Lower leg skin (tissue), 3 donors: ENCODE measurements at regions not wholly inside any gene's neighbourhood (a gene's known extent, or its start where the extent isn't known, plus 50 kb on each side); places are given as distances from the start of the nearest gene placed in this dataset.
"Not testable (repeated sequence)": the region's sequence is repeated elsewhere in the genome, so short reads cannot be mapped to it uniquely, and the experiment has no call there.

ENCODE experiments used
- POLR2A ChIP-seq, 2 donors: fragments of 450-650 bp; IDR thresholded peaks; one replicate each; pipeline ENCODE4 v1.6.1; 2016 to 2017; ENCODE audit warnings: antibody characterized with exemption in 2 of 2, mild to moderate bottlenecking in 1 of 2, moderate library complexity in 1 of 2
- TF ChIP-seq, protein P1 (sequence below), 3 donors: fragments of 450-650 bp; IDR thresholded peaks; one replicate each; pipeline ENCODE4 v1.5.1; 2016; ENCODE audit warnings: antibody characterized with exemption in 3 of 3, mild to moderate bottlenecking in 3 of 3, moderate library complexity in 2 of 3

DNA sequence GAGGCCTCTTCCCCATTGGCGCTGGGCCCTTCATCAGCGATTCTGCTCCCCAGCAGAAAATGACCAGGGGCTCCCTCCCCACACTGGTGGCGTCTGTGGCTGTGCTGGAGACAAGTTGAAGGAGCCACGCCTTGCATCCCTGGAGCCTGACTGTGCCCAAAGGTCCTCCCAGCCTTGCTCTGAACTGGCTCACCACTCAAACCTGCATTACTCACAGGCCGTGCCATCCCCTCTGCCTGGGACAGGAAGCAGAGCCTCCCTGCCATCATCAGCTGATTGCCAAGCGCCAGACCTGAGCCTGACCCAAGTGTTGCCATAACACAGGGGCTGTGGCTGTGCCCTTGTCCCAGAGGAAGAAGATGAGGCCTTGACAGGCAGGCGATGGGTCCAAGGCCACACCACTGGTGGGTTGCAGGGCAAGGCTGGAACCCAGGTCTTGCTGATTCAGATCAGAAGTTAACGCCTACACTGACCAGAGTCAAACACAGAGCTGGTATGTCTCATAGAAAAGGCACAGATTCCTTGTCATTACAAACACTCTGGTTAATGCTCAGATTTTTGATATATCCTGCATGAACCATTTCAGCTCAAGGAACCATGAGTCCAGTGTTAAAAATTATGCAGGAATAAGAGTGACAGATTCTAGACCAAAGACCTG is 151.1 kb downstream of the BCL2L11 start:
- TF ChIP-seq POLR2A (IDR thresholded peaks at IDR 0.05): not testable (repeated sequence)
- TF ChIP-seq, protein P1, sequence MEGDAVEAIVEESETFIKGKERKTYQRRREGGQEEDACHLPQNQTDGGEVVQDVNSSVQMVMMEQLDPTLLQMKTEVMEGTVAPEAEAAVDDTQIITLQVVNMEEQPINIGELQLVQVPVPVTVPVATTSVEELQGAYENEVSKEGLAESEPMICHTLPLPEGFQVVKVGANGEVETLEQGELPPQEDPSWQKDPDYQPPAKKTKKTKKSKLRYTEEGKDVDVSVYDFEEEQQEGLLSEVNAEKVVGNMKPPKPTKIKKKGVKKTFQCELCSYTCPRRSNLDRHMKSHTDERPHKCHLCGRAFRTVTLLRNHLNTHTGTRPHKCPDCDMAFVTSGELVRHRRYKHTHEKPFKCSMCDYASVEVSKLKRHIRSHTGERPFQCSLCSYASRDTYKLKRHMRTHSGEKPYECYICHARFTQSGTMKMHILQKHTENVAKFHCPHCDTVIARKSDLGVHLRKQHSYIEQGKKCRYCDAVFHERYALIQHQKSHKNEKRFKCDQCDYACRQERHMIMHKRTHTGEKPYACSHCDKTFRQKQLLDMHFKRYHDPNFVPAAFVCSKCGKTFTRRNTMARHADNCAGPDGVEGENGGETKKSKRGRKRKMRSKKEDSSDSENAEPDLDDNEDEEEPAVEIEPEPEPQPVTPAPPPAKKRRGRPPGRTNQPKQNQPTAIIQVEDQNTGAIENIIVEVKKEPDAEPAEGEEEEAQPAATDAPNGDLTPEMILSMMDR (IDR thresholded peaks at IDR 0.05): not testable (repeated sequence)
